GM19238 (cell line): ENCODE measurements at regions not wholly inside any gene's neighbourhood (a gene's known extent, or its start where the extent isn't known, plus 50 kb on each side); places are given as distances from the start of the nearest gene placed in this dataset.
"Not testable (repeated sequence)": the region's sequence is repeated elsewhere in the genome, so short reads cannot be mapped to it uniquely, and the experiment has no call there.

Source experiments
- DNase-seq: peaks from one replicate; pipeline ENCODE4 v3.0.0; 2011; ENCODE audit warnings: low spot score; ENCODE audit not compliant: insufficient read length

GRCh38 chr13:42398533-42398932 is 126.6 kb downstream of the AKAP11 start:
- no peak for DNase-seq

- no peak for DNase-seq
Measured at GRCh38 chr13:42400188-42400833, 128.4 kb downstream of the AKAP11 start.

GRCh38 chr13:42401376-42401775 is 129.4 kb downstream of the AKAP11 start:
- DNase-seq: no peak

GRCh38 chr13:42405665-42406390 is 133.9 kb downstream of the AKAP11 start:
- no peak for DNase-seq

- DNase-seq: no peak
Measured at GRCh38 chr13:42409075-42409474, 137.1 kb downstream of the AKAP11 start.

GRCh38 chr13:42409551-42409950 is 137.6 kb downstream of the AKAP11 start:
- no peak for DNase-seq

GRCh38 chr13:42412812-42413483 is 141.0 kb downstream of the AKAP11 start:
- DNase-seq: no peak

- DNase-seq: no peak
Measured at GRCh38 chr13:42413484-42413815, 141.5 kb downstream of the AKAP11 start.

GRCh38 chr13:42417626-42418025 is 145.7 kb downstream of the AKAP11 start:
- no peak for DNase-seq

- DNase-seq: no peak
Measured at GRCh38 chr13:42418184-42418583, 146.2 kb downstream of the AKAP11 start.

GRCh38 chr13:42420304-42420703 is 148.4 kb downstream of the AKAP11 start:
- no peak for DNase-seq

- no peak for DNase-seq
Measured at GRCh38 chr13:42422681-42423080, 150.7 kb downstream of the AKAP11 start.

- no peak for DNase-seq
Measured at GRCh38 chr13:42424182-42424581, 149.8 kb upstream of the TNFSF11 start.

GRCh38 chr13:42445354-42445753 is 128.6 kb upstream of the TNFSF11 start:
- no peak for DNase-seq

- DNase-seq: not testable (repeated sequence)
Measured at GRCh38 chr13:42446597-42446996, 127.4 kb upstream of the TNFSF11 start.

- no peak for DNase-seq
Measured at GRCh38 chr13:42453091-42453645, 120.8 kb upstream of the TNFSF11 start.

GRCh38 chr13:42454749-42455148 is 119.2 kb upstream of the TNFSF11 start:
- no peak for DNase-seq

GRCh38 chr13:42458193-42458592 is 115.8 kb upstream of the TNFSF11 start:
- DNase-seq: no peak

GRCh38 chr13:42466123-42466522 is 107.8 kb upstream of the TNFSF11 start:
- no peak for DNase-seq

GRCh38 chr13:42466609-42467008 is 107.3 kb upstream of the TNFSF11 start:
- DNase-seq: no peak

- no peak for DNase-seq
Measured at GRCh38 chr13:42474954-42475353, 99.0 kb upstream of the TNFSF11 start.

GRCh38 chr13:42477596-42478190 is 96.3 kb upstream of the TNFSF11 start:
- DNase-seq: no peak
